ENCODE measurements at regions not wholly inside any gene's neighbourhood (a gene's known extent, or its start where the extent isn't known, plus 50 kb on each side); places are given as distances from the start of the nearest gene placed in this dataset.

- no peak for TF ChIP-seq EP300 (IDR thresholded peaks at IDR 0.05; ENCODE audit: borderline replicate concordance in 1 of 2, low read depth in 1 of 2, low read length in 1 of 2)
- TF ChIP-seq, protein P1, sequence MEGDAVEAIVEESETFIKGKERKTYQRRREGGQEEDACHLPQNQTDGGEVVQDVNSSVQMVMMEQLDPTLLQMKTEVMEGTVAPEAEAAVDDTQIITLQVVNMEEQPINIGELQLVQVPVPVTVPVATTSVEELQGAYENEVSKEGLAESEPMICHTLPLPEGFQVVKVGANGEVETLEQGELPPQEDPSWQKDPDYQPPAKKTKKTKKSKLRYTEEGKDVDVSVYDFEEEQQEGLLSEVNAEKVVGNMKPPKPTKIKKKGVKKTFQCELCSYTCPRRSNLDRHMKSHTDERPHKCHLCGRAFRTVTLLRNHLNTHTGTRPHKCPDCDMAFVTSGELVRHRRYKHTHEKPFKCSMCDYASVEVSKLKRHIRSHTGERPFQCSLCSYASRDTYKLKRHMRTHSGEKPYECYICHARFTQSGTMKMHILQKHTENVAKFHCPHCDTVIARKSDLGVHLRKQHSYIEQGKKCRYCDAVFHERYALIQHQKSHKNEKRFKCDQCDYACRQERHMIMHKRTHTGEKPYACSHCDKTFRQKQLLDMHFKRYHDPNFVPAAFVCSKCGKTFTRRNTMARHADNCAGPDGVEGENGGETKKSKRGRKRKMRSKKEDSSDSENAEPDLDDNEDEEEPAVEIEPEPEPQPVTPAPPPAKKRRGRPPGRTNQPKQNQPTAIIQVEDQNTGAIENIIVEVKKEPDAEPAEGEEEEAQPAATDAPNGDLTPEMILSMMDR (IDR thresholded peaks at IDR 0.05) = no peak
- no peak for TF ChIP-seq RCOR1 (IDR thresholded peaks at IDR 0.05; ENCODE audit: low read length)
- TF ChIP-seq, protein P2, sequence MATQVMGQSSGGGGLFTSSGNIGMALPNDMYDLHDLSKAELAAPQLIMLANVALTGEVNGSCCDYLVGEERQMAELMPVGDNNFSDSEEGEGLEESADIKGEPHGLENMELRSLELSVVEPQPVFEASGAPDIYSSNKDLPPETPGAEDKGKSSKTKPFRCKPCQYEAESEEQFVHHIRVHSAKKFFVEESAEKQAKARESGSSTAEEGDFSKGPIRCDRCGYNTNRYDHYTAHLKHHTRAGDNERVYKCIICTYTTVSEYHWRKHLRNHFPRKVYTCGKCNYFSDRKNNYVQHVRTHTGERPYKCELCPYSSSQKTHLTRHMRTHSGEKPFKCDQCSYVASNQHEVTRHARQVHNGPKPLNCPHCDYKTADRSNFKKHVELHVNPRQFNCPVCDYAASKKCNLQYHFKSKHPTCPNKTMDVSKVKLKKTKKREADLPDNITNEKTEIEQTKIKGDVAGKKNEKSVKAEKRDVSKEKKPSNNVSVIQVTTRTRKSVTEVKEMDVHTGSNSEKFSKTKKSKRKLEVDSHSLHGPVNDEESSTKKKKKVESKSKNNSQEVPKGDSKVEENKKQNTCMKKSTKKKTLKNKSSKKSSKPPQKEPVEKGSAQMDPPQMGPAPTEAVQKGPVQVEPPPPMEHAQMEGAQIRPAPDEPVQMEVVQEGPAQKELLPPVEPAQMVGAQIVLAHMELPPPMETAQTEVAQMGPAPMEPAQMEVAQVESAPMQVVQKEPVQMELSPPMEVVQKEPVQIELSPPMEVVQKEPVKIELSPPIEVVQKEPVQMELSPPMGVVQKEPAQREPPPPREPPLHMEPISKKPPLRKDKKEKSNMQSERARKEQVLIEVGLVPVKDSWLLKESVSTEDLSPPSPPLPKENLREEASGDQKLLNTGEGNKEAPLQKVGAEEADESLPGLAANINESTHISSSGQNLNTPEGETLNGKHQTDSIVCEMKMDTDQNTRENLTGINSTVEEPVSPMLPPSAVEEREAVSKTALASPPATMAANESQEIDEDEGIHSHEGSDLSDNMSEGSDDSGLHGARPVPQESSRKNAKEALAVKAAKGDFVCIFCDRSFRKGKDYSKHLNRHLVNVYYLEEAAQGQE (IDR thresholded peaks at IDR 0.05; ENCODE audit: low read depth, low read length) = no peak
- no peak for TF ChIP-seq NFIC (IDR thresholded peaks at IDR 0.05; ENCODE audit: borderline replicate concordance)
- TF ChIP-seq RXRA (IDR thresholded peaks at IDR 0.05; ENCODE audit: borderline replicate concordance, low read depth) = no peak
These were observed 173.5 kb upstream of the SEMA3A start for GRCh38 chr7:84368122-84368521.
